Activated CD8-positive, alpha-beta memory T cell treated with anti-CD3 and anti-CD28 coated beads for 36 hours (primary cell): ENCODE measurements at regions not wholly inside any gene's neighbourhood (a gene's known extent, or its start where the extent isn't known, plus 50 kb on each side); places are given as distances from the start of the nearest gene placed in this dataset.
"Not testable (repeated sequence)": the region's sequence is repeated elsewhere in the genome, so short reads cannot be mapped to it uniquely, and the experiment has no call there.

ENCODE experiments used
- CTCF ChIA-PET: fragments of 350-600 bp; sonication (Branson Sonifier 250); formaldehyde crosslinking; loops from one replicate; lab custom pipeline; 2021; ENCODE audit warnings: antibody characterized with exemption; lab: Charles Lee
- POLR2A ChIA-PET: fragments of 350-600 bp; sonication (Branson Sonifier 250); formaldehyde crosslinking; loops from one replicate; lab custom pipeline; 2021; ENCODE audit warnings: antibody characterized with exemption; lab: Charles Lee

- CTCF ChIA-PET: no interaction called here
- POLR2A ChIA-PET: no interaction called here
These were observed 504.1 kb upstream of the CDIN1 start for GRCh38 chr15:36075333-36075732.

- CTCF ChIA-PET: no interaction called here
- POLR2A ChIA-PET: no interaction called here
These were observed 500.4 kb upstream of the CDIN1 start for GRCh38 chr15:36079021-36079420.

- POLR2A ChIA-PET: no interaction called here
- CTCF ChIA-PET: no interaction called here
These were observed 498.7 kb upstream of the CDIN1 start for GRCh38 chr15:36080759-36081158.

GRCh38 chr15:36090286-36090946 lies 489.0 kb upstream of the CDIN1 start:
- CTCF ChIA-PET: no interaction called here

GRCh38 chr15:36106640-36107335 lies 472.6 kb upstream of the CDIN1 start:
- POLR2A ChIA-PET: no interaction called here
- CTCF ChIA-PET: no interaction called here

More at GRCh38 chr15:36090286-36090946, 489.0 kb upstream of the CDIN1 start:
- POLR2A ChIA-PET: no interaction called here

- ChIA-PET CTCF (no interaction called here), POLR2A (no interaction called here)
These were observed 470.9 kb upstream of the CDIN1 start for GRCh38 chr15:36108541-36108940.

GRCh38 chr15:36109943-36110658 lies 469.3 kb upstream of the CDIN1 start:
- CTCF ChIA-PET: no interaction called here
- POLR2A ChIA-PET: no interaction called here

- ChIA-PET CTCF (no interaction called here), POLR2A (no interaction called here)
These were observed 468.8 kb upstream of the CDIN1 start for GRCh38 chr15:36110659-36110993.

GRCh38 chr15:36117296-36117787 lies 462.1 kb upstream of the CDIN1 start:
- CTCF ChIA-PET: no interaction called here

GRCh38 chr15:36126194-36126593 lies 453.2 kb upstream of the CDIN1 start:
- POLR2A ChIA-PET: no interaction called here
- CTCF ChIA-PET: no interaction called here

More at GRCh38 chr15:36117296-36117787, 462.1 kb upstream of the CDIN1 start:
- POLR2A ChIA-PET: no interaction called here

- POLR2A ChIA-PET: no interaction called here
These were observed 448.6 kb upstream of the CDIN1 start for GRCh38 chr15:36130641-36131310.

GRCh38 chr15:36133742-36134141 lies 445.7 kb upstream of the CDIN1 start:
- ChIA-PET POLR2A (no interaction called here), CTCF (no interaction called here)

More at GRCh38 chr15:36130641-36131310, 448.6 kb upstream of the CDIN1 start:
- CTCF ChIA-PET: no interaction called here

GRCh38 chr15:36136049-36136448 lies 443.4 kb upstream of the CDIN1 start:
- CTCF ChIA-PET: no interaction called here
- POLR2A ChIA-PET: no interaction called here

- POLR2A ChIA-PET: no interaction called here
- CTCF ChIA-PET: no interaction called here
These were observed 426.5 kb upstream of the CDIN1 start for GRCh38 chr15:36152936-36153335.

GRCh38 chr15:36156879-36157427 lies 422.5 kb upstream of the CDIN1 start:
- POLR2A ChIA-PET: no interaction called here

GRCh38 chr15:36160351-36160750 lies 419.1 kb upstream of the CDIN1 start:
- ChIA-PET POLR2A (no interaction called here), CTCF (no interaction called here)

More at GRCh38 chr15:36156879-36157427, 422.5 kb upstream of the CDIN1 start:
- CTCF ChIA-PET: no interaction called here

GRCh38 chr15:36161108-36161507 lies 418.3 kb upstream of the CDIN1 start:
- ChIA-PET CTCF (no interaction called here), POLR2A (no interaction called here)

- CTCF ChIA-PET: no interaction called here
- POLR2A ChIA-PET: no interaction called here
These were observed 417.6 kb upstream of the CDIN1 start for GRCh38 chr15:36161771-36162212.

GRCh38 chr15:36163983-36164382 lies 415.4 kb upstream of the CDIN1 start:
- CTCF ChIA-PET, POLR2A ChIA-PET: not testable (repeated sequence)

- POLR2A ChIA-PET: no interaction called here
- CTCF ChIA-PET: no interaction called here
These were observed 406.5 kb upstream of the CDIN1 start for GRCh38 chr15:36172955-36173354.
